ENCODE measurements at regions not wholly inside any gene's neighbourhood (a gene's known extent, or its start where the extent isn't known, plus 50 kb on each side); places are given as distances from the start of the nearest gene placed in this dataset.

GRCh38 chr4:56185901-56186300, 201.4 kb downstream of the AASDH start:
- no peak for DNase-seq (ENCODE audit: low spot score)
- Histone ChIP-seq H3K36me3 (peaks cover 8% of the 10 kb centered on the region), H3F3A (ENCODE audit: low read depth) (peaks cover 13% of the 10 kb centered on the region), H2AFZ (replicated peaks) (no peak overlapping the region), H3K9ac (no peak overlapping the region), H3K4me1 (peaks cover 16% of the 10 kb centered on the region), H3K79me2 (ENCODE audit: low read depth) (no peaks in the 10 kb centered on the region), H3K9me3 (ENCODE audit: low read depth) (no peaks in the 10 kb centered on the region), H3K4me2 (no peak overlapping the region), H3K27ac (no peak overlapping the region), H3K27me3 (no peaks in the 10 kb centered on the region), H4K20me1 (ENCODE audit: low read depth) (peaks cover 13% of the 10 kb centered on the region), H3K4me3 (no peak overlapping the region)
- peaks cover 2% of the 10 kb centered on the region for H3K9me3 Mint-ChIP-seq
- TF ChIP-seq EZH2phosphoT487 (IDR thresholded peaks at IDR 0.05) (no peak), CTCF (IDR thresholded peaks at IDR 0.05) (no peak), EZH2 (IDR thresholded peaks at IDR 0.05) (no peak)
- H3K4me3 Mint-ChIP-seq = no peak overlapping the region
- peaks cover 20% of the 10 kb centered on the region for H3K4me1 Mint-ChIP-seq
- H3K36me3 Mint-ChIP-seq = peaks cover 12% of the 10 kb centered on the region
- H3K27me3 Mint-ChIP-seq (ENCODE audit: insufficient read depth, low read depth) = peaks cover 2% of the 10 kb centered on the region
- H3K27ac Mint-ChIP-seq = peak overlapping the region; percentile 9

- Histone ChIP-seq H3K9me3 (ENCODE audit: low read depth) (no peaks in the 10 kb centered on the region), H3K36me3 (no peaks in the 10 kb centered on the region), H3K79me2 (ENCODE audit: low read depth) (no peaks in the 10 kb centered on the region), H2AFZ (replicated peaks) (no peak overlapping the region), H3K4me3 (no peak overlapping the region), H4K20me1 (ENCODE audit: low read depth) (peaks cover 13% of the 10 kb centered on the region), H3K27me3 (no peaks in the 10 kb centered on the region), H3K9ac (no peak overlapping the region), H3K4me1 (peaks cover 16% of the 10 kb centered on the region), H3K27ac (no peak overlapping the region), H3K4me2 (no peak overlapping the region), H3F3A (ENCODE audit: low read depth) (peaks cover 13% of the 10 kb centered on the region)
- Mint-ChIP-seq H3K4me3 (no peak overlapping the region), H3K9me3 (no peaks in the 10 kb centered on the region), H3K4me1 (peaks cover 20% of the 10 kb centered on the region), H3K27ac (no peak overlapping the region), H3K36me3 (peaks cover 11% of the 10 kb centered on the region), H3K27me3 (ENCODE audit: insufficient read depth, low read depth) (no peaks in the 10 kb centered on the region)
- TF ChIP-seq EZH2phosphoT487 (IDR thresholded peaks at IDR 0.05) (no peak), EZH2 (IDR thresholded peaks at IDR 0.05) (no peak), CTCF (IDR thresholded peaks at IDR 0.05) (no peak)
- DNase-seq (ENCODE audit: low spot score) = no peak
Observed at GRCh38 chr4:56184214-56184613, 203.1 kb downstream of the AASDH start.

- DNase-seq (ENCODE audit: low spot score) = no peak
- peaks cover 14% of the 10 kb centered on the region for H3K36me3 Mint-ChIP-seq
- H3K79me2 ChIP-seq (ENCODE audit: low read depth) = no peaks in the 10 kb centered on the region
- no peaks in the 10 kb centered on the region for H3K27me3 ChIP-seq
- no peak overlapping the region for H3K9ac ChIP-seq
- no peak overlapping the region for H2AFZ ChIP-seq (replicated peaks)
- no peak overlapping the region for H3K4me3 Mint-ChIP-seq
- H3K4me3 ChIP-seq = no peak overlapping the region
- no peaks in the 10 kb centered on the region for H3K36me3 ChIP-seq
- H3K4me1 Mint-ChIP-seq = peaks cover 16% of the 10 kb centered on the region
- peaks cover 18% of the 10 kb centered on the region for H3F3A ChIP-seq (ENCODE audit: low read depth)
- TF ChIP-seq EZH2phosphoT487 (IDR thresholded peaks at IDR 0.05) = no peak
- TF ChIP-seq CTCF (IDR thresholded peaks at IDR 0.05) = no peak
- TF ChIP-seq EZH2 (IDR thresholded peaks at IDR 0.05) = no peak
- H4K20me1 ChIP-seq (ENCODE audit: low read depth) = peaks cover 15% of the 10 kb centered on the region
- peak overlapping the region; percentile 44 for H3K27ac Mint-ChIP-seq
- H3K27ac ChIP-seq = no peak overlapping the region
- H3K9me3 Mint-ChIP-seq = no peaks in the 10 kb centered on the region
- H3K9me3 ChIP-seq (ENCODE audit: low read depth) = no peaks in the 10 kb centered on the region
- no peak overlapping the region for H3K4me2 ChIP-seq
- H3K27me3 Mint-ChIP-seq (ENCODE audit: insufficient read depth, low read depth) = no peaks in the 10 kb centered on the region
- peaks cover 22% of the 10 kb centered on the region for H3K4me1 ChIP-seq
Observed at GRCh38 chr4:56183344-56183959, 203.8 kb downstream of the AASDH start.
